Skin epidermis (tissue), 12 donors: ENCODE measurements at regions not wholly inside any gene's neighbourhood (a gene's known extent, or its start where the extent isn't known, plus 50 kb on each side); places are given as distances from the start of the nearest gene placed in this dataset.

Experiments used
- H3K27ac ChIP-seq, 21 experiments: fragments of 200-600 bp; sonication (generic) in 11 of 21; one replicate each; pipeline ENCODE4 v1.5.0; 2020; ENCODE audit warnings: mild to moderate bottlenecking in 3 of 21, inconsistent platforms in 2 of 21, moderate library complexity in 2 of 21
- H3K4me3 ChIP-seq, 7 experiments: fragments of 200-600 bp; sonication (generic) in 2 of 7; one replicate each; pipeline ENCODE4 v1.5.0; 2020; ENCODE audit warnings: inconsistent platforms in 2 of 7, mild to moderate bottlenecking in 2 of 7, moderate library complexity in 1 of 7

GRCh38 chr11:116540645-116541304 is 232.0 kb downstream of the BUD13 start:
- Histone ChIP-seq H3K4me3 (no peak overlapping the region), H3K27ac (no peak overlapping the region)

- no peak overlapping the region for H3K27ac ChIP-seq
- no peak overlapping the region for H3K4me3 ChIP-seq
Measured at GRCh38 chr11:116539836-116540418, 232.9 kb downstream of the BUD13 start.

GRCh38 chr11:116539211-116539610 is 233.6 kb downstream of the BUD13 start:
- Histone ChIP-seq H3K27ac (no peak overlapping the region), H3K4me3 (no peak overlapping the region)

- no peak overlapping the region for H3K27ac ChIP-seq
- no peak overlapping the region for H3K4me3 ChIP-seq
Measured at GRCh38 chr11:116538677-116539076, 234.1 kb downstream of the BUD13 start.

GRCh38 chr11:116537709-116538108 is 235.1 kb downstream of the BUD13 start:
- Histone ChIP-seq H3K4me3 (no peak overlapping the region), H3K27ac (no peak overlapping the region)

- H3K27ac ChIP-seq = no peak overlapping the region
- no peak overlapping the region for H3K4me3 ChIP-seq
Measured at GRCh38 chr11:116537121-116537520, 235.7 kb downstream of the BUD13 start.

GRCh38 chr11:116536416-116536815 is 236.4 kb downstream of the BUD13 start:
- no peak overlapping the region for H3K4me3 ChIP-seq

GRCh38 chr11:116535994-116536393 is 236.8 kb downstream of the BUD13 start:
- Histone ChIP-seq H3K27ac (no peak overlapping the region), H3K4me3 (no peak overlapping the region)

More at GRCh38 chr11:116536416-116536815, 236.4 kb downstream of the BUD13 start:
- H3K27ac ChIP-seq = no peak overlapping the region

- Histone ChIP-seq H3K4me3 (no peak overlapping the region), H3K27ac (no peak overlapping the region)
Measured at GRCh38 chr11:116535120-116535519, 237.7 kb downstream of the BUD13 start.

- Histone ChIP-seq H3K4me3 (no peak overlapping the region), H3K27ac (no peak overlapping the region)
Measured at GRCh38 chr11:116534270-116534975, 238.4 kb downstream of the BUD13 start.

- Histone ChIP-seq H3K4me3 (no peak overlapping the region), H3K27ac (no peak overlapping the region)
Measured at GRCh38 chr11:116533186-116533825, 239.5 kb downstream of the BUD13 start.

GRCh38 chr11:116532066-116532465 is 240.7 kb downstream of the BUD13 start:
- no peak overlapping the region for H3K27ac ChIP-seq
- no peak overlapping the region for H3K4me3 ChIP-seq

- Histone ChIP-seq H3K27ac (no peak overlapping the region), H3K4me3 (no peak overlapping the region)
Measured at GRCh38 chr11:116530705-116531104, 242.1 kb downstream of the BUD13 start.

GRCh38 chr11:116529271-116529670 is 243.5 kb downstream of the BUD13 start:
- no peak overlapping the region for H3K27ac ChIP-seq
- H3K4me3 ChIP-seq = no peak overlapping the region

GRCh38 chr11:116527180-116527991 is 245.4 kb downstream of the BUD13 start:
- no peak overlapping the region for H3K4me3 ChIP-seq
- H3K27ac ChIP-seq = no peak overlapping the region

- H3K27ac ChIP-seq = no peak overlapping the region
- no peak overlapping the region for H3K4me3 ChIP-seq
Measured at GRCh38 chr11:116525961-116526495, 246.8 kb downstream of the BUD13 start.

- Histone ChIP-seq H3K27ac (no peak overlapping the region), H3K4me3 (no peak overlapping the region)
Measured at GRCh38 chr11:116519499-116519898, 253.3 kb downstream of the BUD13 start.

GRCh38 chr11:116518141-116518540 is 254.6 kb downstream of the BUD13 start:
- H3K4me3 ChIP-seq = no peak overlapping the region
- no peak overlapping the region for H3K27ac ChIP-seq

GRCh38 chr11:116517584-116517983 is 255.2 kb downstream of the BUD13 start:
- no peak overlapping the region for H3K4me3 ChIP-seq
- H3K27ac ChIP-seq = no peak overlapping the region

GRCh38 chr11:116517077-116517476 is 255.7 kb downstream of the BUD13 start:
- Histone ChIP-seq H3K4me3 (no peak overlapping the region), H3K27ac (no peak overlapping the region)
